ENCODE measurements at regions not wholly inside any gene's neighbourhood (a gene's known extent, or its start where the extent isn't known, plus 50 kb on each side); places are given as distances from the start of the nearest gene placed in this dataset.

DNA sequence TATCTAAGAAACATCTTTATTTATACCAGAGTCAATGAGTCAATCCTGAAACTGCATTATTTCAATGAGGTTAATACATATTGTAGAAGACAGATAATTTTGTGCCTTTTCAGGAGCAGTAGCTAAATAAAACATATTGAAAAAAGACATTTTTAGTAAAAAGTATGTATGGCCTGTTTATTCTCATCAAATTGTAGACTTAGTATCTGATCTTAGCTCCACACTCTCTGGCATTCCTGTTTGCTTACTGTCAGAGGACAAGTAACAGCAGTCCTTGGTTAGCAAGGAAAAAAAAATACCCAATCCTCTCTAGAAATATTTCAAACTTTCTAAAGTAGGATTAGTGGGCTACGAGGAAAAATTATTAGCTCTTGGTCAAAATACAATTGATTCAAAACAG lies 50.5 kb upstream of the GUCY1A1 start:
- no peak for DNase-seq (ENCODE audit: low spot score)
- intact Hi-C loops (cut with DNase I) = no loop called here

DNA sequence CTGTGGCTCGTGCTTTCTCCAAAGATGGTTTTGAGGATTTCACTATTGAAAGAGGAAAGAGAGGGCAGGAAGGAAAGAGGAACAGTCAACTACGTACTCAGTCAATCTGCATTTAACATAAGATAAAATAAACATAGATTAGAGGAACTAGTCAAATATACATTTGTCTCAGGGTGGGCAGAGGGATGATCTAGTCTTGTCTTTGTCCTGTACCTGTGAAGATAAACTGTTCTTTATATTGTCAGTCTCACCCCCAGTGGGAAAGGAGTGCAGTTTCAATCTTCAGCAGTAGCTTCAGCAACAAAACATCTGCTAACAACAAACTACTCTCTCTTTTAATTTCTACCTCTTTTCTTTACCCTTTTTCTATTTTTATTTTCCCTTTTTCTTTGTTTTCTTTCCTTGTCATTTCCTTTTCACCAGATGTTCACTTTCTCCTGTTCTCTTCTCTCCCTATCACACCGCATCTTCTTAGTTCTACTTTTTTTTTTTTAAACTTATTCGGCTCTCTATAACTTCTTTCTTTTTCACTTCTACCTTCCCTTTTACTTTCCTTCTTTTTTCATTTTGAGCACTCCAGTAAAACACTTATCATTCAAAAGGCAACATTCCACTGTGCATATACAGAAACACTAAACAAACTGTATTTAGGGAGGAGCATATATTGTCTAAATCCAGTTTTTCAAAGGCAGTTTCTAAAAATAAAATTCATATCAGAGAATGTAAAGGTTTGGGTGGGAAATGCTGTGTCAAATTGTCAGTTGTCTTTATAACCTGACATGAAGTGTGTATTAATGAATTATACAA lies 51.4 kb upstream of the GUCY1A1 start:
- no peak for DNase-seq (ENCODE audit: low spot score)
- intact Hi-C loops (cut with DNase I) = no loop called here

DNA sequence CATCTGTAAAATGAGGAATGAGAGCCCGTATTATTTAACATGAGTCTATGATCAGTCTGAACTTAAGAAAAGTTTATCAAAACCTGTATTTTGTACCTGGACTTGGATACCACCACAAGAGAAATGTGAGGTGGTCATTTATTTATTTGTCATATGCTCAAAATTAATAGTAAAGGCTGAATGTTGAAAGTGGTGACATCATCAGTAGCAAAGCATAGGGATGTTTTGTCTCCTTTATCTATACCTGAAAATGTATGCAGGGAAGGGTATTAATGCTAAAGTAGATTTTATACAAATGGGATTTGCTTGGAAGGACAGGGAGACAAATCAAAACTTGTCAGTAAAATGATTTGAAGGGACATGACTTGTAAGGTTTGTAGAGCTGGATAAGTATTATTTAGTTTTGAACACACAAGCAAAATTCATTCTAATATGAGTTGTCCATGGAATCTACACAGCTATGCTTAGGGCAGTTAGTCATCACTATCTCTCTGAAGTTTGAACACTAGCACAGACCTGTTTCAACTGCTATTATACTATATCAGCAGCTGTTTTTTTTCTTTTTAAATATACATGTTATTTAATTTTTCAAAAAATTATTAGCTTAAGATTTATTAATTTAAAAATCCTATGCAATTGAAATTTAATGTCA lies 52.4 kb upstream of the GUCY1A1 start:
- DNase-seq (ENCODE audit: low spot score) = no peak
- intact Hi-C loops (cut with DNase I) = no loop called here

DNA sequence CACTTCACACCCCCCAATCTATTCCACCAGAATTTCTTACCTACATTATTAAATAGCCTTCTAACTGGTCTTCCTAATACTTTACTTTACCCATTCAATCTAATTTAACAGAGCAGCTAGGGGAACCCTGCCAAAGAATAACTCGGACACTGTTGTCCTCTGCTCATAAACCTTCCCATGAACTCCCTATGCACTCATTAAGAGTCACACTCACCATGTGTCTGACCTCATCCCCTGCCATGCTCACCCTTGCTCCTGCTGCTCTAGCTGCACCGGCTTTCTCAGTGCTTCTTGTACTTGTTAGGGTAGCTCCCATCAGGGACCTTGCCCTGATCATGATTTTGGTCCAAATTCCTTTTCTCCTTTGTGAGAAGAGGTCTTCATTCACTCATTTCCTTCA lies 54.6 kb upstream of the GUCY1A1 start:
- DNase-seq (ENCODE audit: low spot score) = no peak
- intact Hi-C loops (cut with DNase I) = no loop called here

DNA sequence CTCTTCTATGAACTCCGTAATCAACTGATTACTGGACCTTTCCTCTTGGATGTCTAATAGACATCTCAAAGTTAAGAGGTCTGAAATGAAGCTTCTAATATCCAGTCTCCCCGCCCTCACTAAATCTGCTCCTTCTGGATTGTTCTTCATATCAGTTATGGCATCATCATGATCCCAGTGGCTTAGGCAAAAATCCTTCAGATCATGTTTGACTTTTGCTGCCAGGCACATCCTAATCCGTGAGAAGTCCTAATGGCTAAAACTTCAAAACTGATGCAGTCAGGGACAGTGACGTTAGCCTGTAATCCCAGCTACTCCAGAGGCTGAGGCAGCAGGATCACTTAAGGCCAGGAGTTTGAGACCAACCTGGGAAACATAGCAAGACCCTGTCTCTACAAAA lies 55.1 kb upstream of the GUCY1A1 start:
- intact Hi-C loops (cut with DNase I) = no loop called here
- DNase-seq (ENCODE audit: low spot score) = no peak

DNA sequence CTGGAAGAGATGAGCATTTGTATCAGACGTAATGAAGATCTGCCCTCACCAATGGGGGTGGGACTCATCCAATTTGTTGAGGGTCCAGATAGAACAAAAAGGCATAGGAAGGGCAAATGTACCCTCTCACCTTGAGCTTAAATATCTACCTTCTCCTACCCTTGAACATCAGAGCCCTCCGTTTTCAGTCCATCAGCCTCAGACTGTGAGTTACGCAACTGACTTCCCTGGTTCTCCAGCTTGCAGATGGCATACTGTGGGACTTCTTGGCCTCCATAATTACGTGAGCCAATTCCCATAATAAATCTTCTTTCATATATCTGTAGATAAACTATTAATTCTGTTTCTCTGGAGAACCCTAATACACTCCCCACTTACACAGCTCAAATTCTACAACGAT lies 56.5 kb upstream of the GUCY1A1 start:
- intact Hi-C loops (cut with DNase I) = no loop called here

DNA sequence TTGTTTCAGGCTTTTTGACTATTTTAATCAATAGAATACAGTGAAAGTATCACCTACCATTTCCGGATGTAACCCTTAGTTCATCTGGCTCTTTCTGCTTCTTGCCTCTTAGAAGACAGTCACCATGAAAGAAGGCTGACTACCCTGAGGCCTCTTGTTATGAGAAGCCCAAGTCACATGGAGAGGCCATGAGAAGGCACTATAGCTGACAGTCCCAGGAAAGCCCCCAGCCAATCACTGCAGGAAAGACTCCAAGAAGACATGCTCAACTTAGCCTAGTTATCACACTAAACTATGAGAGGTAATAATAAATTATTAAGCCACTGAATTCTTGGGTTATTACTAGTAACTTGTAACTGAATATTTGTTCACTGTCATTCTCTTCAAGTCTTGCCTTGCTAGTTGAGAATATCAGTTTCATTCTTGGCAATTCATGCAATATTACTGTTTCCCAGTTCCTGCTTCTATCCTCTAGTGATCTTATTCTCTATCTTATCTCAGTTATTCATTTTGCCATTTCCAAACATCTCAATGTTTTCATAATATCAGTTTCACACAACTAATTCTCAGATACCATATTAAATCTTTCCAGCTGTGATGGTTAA lies 57.1 kb upstream of the GUCY1A1 start:
- intact Hi-C loops (cut with DNase I) = no loop called here
- DNase-seq (ENCODE audit: low spot score) = no peak

More for the DNA sequence above, 56.5 kb upstream of the GUCY1A1 start:
- DNase-seq (ENCODE audit: low spot score) = no peak

DNA sequence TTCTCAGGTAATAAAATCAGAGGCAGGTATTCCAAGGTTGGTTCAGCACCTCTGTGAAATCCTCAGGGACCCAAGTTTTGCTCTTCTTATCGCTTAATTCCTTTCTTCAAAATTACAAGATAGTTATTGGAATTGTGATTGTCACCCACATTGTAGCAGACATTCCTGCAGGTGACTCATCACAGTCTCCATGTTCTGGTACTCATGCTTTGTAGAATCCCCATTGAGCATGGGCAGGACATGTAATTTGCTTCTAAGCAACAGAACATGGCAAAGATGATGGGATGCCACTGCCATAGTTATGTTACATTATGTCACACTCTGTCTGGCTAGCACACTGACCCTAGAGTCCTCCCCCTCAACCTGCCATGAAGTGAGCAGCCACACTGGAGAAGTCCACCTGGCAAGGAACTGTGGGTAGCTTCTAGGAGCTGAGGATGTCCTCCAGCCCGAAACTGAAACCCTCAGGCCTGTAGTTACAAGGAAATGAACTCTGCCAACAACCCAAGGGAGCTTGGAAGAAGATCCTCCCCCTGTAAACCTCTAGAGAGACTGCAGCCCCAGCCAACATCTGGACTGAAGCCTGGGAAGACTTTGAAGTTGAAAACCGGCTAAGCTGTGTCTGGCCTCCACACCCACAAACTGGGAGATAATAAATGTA lies 58.3 kb upstream of the GUCY1A1 start:
- intact Hi-C loops (cut with DNase I) = no loop called here
- no peak for DNase-seq (ENCODE audit: low spot score)

DNA sequence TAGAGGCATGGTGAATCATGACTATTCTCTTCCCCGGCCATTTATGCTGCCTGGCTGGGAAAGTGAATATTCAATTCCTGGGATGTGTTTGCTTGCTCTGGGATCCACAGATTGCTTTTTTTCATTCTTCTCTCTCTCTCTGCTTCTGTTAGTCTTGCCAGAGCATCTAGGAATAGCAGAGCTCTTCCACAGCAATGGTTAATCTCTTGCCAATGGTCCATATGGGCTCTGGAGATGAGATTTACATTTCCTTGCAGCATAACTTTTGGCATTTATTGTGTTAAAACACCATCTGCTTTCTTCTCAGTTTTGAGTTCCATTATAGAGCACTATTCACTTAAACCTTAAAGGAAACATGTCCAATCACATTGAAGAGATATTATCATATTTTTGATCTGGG lies 59.2 kb upstream of the GUCY1A1 start:
- DNase-seq (ENCODE audit: low spot score) = no peak

DNA sequence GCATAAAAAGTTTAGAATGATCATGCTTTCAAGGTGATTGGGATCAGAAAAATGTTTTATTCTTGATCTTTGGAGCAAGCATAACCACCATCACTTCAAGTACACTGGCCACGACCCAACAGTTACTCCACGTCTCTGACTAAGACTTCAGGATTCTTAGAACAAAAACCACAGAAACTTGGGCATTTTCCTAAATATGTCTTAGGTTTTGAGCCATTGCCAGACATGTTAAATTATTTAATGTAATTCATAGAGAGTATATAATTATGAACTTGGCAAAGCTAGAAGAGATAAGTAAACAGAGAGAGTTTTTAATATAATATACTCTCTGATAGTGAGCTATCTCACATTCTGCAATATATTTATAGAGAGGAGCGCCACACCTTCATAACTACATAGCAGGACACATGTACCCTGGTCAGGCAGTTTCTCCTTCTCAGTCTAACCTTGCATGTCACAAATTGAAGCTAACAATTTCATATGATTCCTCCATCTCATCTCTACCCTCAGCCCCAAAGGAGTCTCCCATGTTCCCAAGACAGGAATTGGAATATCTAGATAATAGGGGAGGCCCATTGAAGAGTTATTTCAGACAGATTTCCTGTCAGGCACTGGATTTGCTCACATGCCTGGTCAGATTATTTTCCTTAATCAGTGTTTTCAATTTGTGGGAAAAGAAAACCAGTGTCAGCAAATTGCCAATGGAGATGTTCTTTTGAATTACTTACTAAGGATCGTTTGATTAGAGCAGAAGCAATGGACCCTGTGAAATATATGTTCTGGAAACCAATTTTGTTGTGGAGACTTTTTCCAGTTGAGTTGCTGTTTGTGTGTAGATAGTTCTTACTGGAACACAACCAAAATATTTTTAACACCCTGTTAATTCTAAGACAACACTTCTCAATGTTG lies 61.7 kb upstream of the GUCY1A1 start:
- intact Hi-C loops (cut with DNase I) = no loop called here
- no peak for DNase-seq (ENCODE audit: low spot score)

More for the DNA sequence above, 59.2 kb upstream of the GUCY1A1 start:
- intact Hi-C loops (cut with DNase I) = no loop called here

DNA sequence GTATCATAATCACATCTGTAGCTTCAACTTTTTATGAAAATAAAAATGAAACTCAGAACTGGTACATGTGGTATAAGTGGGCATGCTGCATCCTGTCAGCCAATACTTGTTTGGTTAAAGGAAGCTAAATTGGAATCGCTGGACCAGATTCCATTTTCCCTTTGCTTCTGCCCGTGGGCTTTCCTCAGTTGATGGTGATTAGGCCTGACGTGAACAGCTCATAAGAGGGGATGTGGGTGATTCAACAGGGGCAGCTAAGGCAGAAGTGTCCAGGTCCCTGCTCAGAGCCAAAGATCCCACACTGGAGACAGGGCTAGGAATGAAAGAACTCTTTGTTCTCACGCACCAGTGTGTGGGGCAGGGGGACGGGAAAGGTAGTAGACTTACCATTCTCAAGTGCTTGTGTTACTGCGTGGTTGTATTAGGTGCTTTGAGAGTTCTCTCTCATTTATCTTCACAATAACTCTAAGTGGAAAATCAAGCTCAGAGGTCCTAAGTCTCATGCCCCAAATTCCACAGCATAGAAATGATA lies 63.2 kb upstream of the GUCY1A1 start:
- intact Hi-C loops (cut with DNase I) = no loop called here
- DNase-seq (ENCODE audit: low spot score) = no peak

DNA sequence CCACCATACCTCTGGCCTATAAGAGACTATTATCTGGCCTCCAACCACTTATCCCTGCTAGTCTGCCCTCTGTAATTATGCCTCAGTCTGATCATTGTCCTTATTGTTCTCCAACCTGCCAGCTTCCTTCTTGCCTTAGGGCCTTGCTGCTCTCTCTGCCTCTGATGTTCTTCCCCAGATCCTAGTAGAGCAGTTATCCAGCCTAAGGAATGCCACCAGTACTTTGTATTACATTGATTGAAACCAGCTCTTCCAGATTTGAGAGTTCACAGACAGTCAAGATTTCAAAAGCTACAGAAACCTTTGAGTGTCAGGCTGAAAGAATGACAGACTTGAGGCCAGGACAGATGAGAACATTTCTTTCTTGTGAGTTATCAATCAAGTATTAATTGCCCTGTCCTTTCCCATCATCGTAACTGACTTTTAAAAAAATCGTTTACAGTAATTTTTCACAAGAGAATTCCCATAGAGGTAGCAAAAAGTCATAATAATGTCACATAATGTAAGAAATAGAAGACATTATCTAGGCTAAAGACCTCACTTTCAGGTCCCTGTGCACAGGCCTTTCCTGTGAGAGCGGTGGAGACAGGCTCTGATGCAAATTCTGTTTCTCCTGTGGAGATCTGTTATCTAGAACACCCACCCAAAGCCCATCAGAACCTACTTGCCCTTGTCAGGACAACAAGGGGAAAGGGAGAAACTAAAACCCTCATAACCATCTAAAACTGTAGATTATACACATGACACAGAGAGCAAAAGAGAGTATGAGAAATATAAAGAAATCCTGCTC lies 64.1 kb upstream of the GUCY1A1 start:
- intact Hi-C loops (cut with DNase I) = no loop called here
- no peak for DNase-seq (ENCODE audit: low spot score)

DNA sequence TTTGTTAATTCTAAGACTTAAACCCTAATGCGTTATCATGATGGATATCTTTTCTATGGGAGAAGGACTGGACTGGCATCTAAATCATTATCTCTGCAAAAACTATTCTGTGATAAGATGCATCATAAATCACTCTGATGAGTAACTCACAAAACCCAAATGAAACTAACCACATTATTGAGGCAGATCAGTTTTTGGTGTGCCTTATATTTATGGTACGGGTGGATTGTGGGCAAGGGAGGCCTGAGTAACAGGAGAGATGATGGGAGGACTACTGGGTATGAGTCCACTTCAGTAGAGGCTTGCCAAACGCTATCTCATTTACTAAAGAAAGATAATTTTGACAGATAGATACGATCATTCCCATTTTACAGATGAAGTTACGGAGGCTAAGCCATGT lies 66.4 kb upstream of the GUCY1A1 start:
- intact Hi-C loops (cut with DNase I) = no loop called here
- no peak for DNase-seq (ENCODE audit: low spot score)

DNA sequence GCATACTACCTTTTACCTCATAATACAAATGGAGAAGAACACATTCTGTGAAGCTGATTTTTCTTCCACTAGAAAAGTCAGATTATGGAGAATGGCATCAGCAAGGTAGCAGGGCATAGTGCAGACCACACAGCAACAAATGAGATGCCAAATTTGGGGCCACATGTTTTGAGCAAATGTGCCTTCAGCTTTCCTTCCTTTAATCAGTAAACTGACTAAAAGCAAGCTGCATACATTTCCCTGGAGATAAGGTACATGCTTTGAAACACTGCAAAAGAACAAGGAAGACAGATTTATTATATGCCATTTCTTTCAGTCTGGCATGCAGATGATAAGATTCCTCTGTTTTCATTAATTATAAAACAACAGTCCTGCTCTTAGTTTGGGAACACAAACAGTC lies 67.1 kb upstream of the GUCY1A1 start:
- intact Hi-C loops (cut with DNase I) = no loop called here
- DNase-seq (ENCODE audit: low spot score) = no peak

DNA sequence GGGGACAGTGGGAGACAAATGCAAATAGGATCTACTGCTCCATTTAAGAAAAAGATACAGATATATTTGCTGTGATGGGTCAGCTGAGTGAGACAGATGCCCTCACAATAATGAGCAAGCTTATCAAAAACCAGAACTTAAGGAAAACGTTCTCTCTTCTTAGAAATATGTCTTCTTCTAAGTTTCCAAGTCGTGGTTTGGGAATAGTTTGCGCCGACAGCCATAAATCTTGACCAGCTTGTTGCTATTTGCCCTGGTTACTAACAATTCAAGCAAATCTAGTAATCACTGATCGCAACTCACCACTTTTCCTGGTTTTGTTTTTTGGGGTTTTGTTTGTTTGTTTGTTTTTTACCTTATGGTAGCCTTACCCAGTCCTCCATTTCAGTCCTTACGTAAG lies 67.6 kb upstream of the GUCY1A1 start:
- DNase-seq (ENCODE audit: low spot score) = no peak
- intact Hi-C loops (cut with DNase I) = no loop called here

DNA sequence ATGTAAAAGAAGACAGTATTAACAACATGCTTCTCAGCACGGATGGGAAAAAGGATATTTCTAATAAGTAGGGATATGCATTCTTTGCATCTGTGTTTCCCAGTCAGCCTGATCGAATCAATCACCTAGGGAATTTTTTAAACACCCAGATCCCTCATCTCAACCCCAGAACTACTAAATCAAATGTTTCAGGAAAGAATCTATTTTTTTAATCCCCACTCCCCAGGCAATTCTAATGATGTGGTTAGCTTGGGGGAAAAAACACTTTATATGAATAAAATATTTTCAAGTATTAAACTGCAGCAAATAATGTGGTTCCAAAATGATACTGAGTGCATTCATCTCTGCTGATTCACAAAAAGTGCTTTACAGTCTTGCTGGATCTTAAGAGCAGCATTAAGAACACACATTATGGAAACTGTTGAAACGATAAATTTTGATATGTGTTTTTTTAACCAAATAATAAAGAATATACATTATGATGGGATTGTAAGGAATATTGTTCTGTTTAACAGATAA lies 68.7 kb upstream of the GUCY1A1 start:
- no peak for DNase-seq (ENCODE audit: low spot score)
- intact Hi-C loops (cut with DNase I) = no loop called here

DNA sequence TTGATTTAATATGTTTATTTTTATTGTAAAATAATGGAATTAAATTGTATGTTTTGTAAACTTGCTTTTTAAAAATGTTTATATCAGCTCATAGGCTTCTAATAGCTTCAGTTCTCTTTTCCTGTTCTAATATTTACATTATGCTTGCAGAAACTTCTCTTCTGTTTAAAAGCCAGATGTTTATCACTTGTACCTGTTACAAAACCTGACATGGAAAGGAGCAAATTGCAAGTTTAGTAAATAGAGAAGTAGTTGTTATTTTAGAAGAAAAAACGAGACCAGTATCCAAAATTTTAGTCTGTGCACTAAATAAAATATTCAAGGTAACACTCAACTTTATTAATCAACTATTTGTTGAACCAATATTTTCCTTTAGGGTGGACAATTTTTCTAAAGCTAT lies 69.4 kb upstream of the GUCY1A1 start:
- intact Hi-C loops (cut with DNase I) = no loop called here
- no peak for DNase-seq (ENCODE audit: low spot score)

DNA sequence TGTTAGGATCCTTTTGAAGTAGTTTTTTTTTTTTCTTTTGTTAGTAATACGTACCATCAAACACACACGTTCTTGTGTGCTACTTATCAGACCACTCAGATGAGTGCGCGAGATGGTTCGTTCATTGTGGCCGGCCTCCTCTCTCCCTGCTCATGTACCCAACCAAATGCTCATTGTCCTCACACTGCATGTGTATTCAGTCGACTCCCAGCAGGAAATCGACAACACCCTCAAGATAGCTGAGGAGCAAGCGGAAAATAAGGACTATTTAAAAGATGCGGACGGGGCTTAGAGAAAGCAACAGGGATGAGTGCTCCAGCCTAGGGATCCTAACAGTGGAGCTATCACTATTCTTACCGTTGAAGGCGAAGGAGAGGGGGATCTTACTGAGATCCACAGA lies 72.9 kb upstream of the GUCY1A1 start:
- intact Hi-C loops (cut with DNase I) = no loop called here

More for the DNA sequence above, 72.9 kb upstream of the GUCY1A1 start:
- DNase-seq (ENCODE audit: low spot score) = no peak

Measured in posterior vena cava (tissue), 2 donors.